Chondrocyte (in vitro differentiated cells): ENCODE measurements at regions not wholly inside any gene's neighbourhood (a gene's known extent, or its start where the extent isn't known, plus 50 kb on each side); places are given as distances from the start of the nearest gene placed in this dataset.

Experiments
- DNase-seq: peaks from one replicate; pipeline ENCODE4 v3.0.0; 2021; ENCODE audit warnings: mixed read lengths, low spot score
- H3K27ac Mint-ChIP-seq: one replicate; pipeline ENCODE4 v1.8.0; 2021; ENCODE audit warnings: mild to moderate bottlenecking, moderate library complexity, mixed read lengths; ENCODE audit not compliant: unreplicated experiment
- H3K27me3 Mint-ChIP-seq: 2 replicates; pipeline ENCODE4 v1.8.0; 2021; ENCODE audit warnings: low read depth, mixed read lengths
- H3K36me3 Mint-ChIP-seq: 2 replicates; pipeline ENCODE4 v1.8.0; 2021; ENCODE audit warnings: low read depth, mixed read lengths
- H3K4me1 Mint-ChIP-seq: 2 replicates; pipeline ENCODE4 v1.8.0; 2021; ENCODE audit warnings: low read depth, mild to moderate bottlenecking, mixed read lengths
- H3K4me3 Mint-ChIP-seq: one replicate; pipeline ENCODE4 v1.8.0; 2021; ENCODE audit warnings: mild to moderate bottlenecking, moderate library complexity, mixed read lengths; ENCODE audit not compliant: unreplicated experiment
- H3K9me3 Mint-ChIP-seq: 2 replicates; pipeline ENCODE4 v1.8.0; 2021; ENCODE audit warnings: low read depth, mixed read lengths
- CTCF ChIP-seq: fragments of 200-600 bp; sonication (generic); IDR thresholded peaks from 2 replicates; pipeline ENCODE4 v1.5.0; 2021; ENCODE audit warnings: antibody characterized with exemption, mild to moderate bottlenecking, moderate library complexity

GRCh38 chr18:60577457-60577856 lies 204.9 kb upstream of the MC4R start:
- H3K27ac Mint-ChIP-seq: no peak overlapping the region
- TF ChIP-seq CTCF: no peak
- peaks cover 17% of the 10 kb centered on the region for H3K27me3 Mint-ChIP-seq
- DNase-seq: no peak
- no peak overlapping the region for H3K4me3 Mint-ChIP-seq
- peaks cover 2% of the 10 kb centered on the region for H3K36me3 Mint-ChIP-seq
- no peaks in the 10 kb centered on the region for H3K4me1 Mint-ChIP-seq
- peaks cover 6% of the 10 kb centered on the region for H3K9me3 Mint-ChIP-seq

- H3K4me3 Mint-ChIP-seq: no peak overlapping the region
- H3K36me3 Mint-ChIP-seq: peaks cover 2% of the 10 kb centered on the region
- no peak for DNase-seq
- TF ChIP-seq CTCF: no peak
- no peak overlapping the region for H3K27ac Mint-ChIP-seq
- no peaks in the 10 kb centered on the region for H3K4me1 Mint-ChIP-seq
- peaks cover 13% of the 10 kb centered on the region for H3K9me3 Mint-ChIP-seq
- peaks cover 22% of the 10 kb centered on the region for H3K27me3 Mint-ChIP-seq
These were observed 213.1 kb upstream of the MC4R start for GRCh38 chr18:60585670-60586069.

GRCh38 chr18:60593249-60593648 lies 220.7 kb upstream of the MC4R start:
- Mint-ChIP-seq H3K4me3 (no peak overlapping the region), H3K9me3 (no peaks in the 10 kb centered on the region), H3K27ac (no peak overlapping the region), H3K4me1 (no peaks in the 10 kb centered on the region), H3K27me3 (peaks cover 26% of the 10 kb centered on the region), H3K36me3 (no peaks in the 10 kb centered on the region)
- no peak for TF ChIP-seq CTCF
- DNase-seq: no peak

GRCh38 chr18:60596928-60597327 lies 224.4 kb upstream of the MC4R start:
- no peaks in the 10 kb centered on the region for H3K36me3 Mint-ChIP-seq
- no peaks in the 10 kb centered on the region for H3K4me1 Mint-ChIP-seq
- H3K27me3 Mint-ChIP-seq: peaks cover 15% of the 10 kb centered on the region
- no peaks in the 10 kb centered on the region for H3K9me3 Mint-ChIP-seq
- no peak for TF ChIP-seq CTCF
- DNase-seq: no peak
- H3K27ac Mint-ChIP-seq: no peak overlapping the region
- no peak overlapping the region for H3K4me3 Mint-ChIP-seq

GRCh38 chr18:60599267-60599666 lies 226.7 kb upstream of the MC4R start:
- H3K36me3 Mint-ChIP-seq: no peaks in the 10 kb centered on the region
- no peak overlapping the region for H3K27ac Mint-ChIP-seq
- H3K4me1 Mint-ChIP-seq: no peaks in the 10 kb centered on the region
- no peaks in the 10 kb centered on the region for H3K9me3 Mint-ChIP-seq
- TF ChIP-seq CTCF: no peak
- H3K4me3 Mint-ChIP-seq: no peak overlapping the region
- H3K27me3 Mint-ChIP-seq: peaks cover 10% of the 10 kb centered on the region
- DNase-seq: no peak
